ENCODE measurements at regions not wholly inside any gene's neighbourhood (a gene's known extent, or its start where the extent isn't known, plus 50 kb on each side); places are given as distances from the start of the nearest gene placed in this dataset.
A peak's percentile ranks its signal among the peaks of the same experiment; 100 is the strongest.
"Not testable (repeated sequence)": the region's sequence is repeated elsewhere in the genome, so short reads cannot be mapped to it uniquely, and the experiment has no call there.

DNA sequence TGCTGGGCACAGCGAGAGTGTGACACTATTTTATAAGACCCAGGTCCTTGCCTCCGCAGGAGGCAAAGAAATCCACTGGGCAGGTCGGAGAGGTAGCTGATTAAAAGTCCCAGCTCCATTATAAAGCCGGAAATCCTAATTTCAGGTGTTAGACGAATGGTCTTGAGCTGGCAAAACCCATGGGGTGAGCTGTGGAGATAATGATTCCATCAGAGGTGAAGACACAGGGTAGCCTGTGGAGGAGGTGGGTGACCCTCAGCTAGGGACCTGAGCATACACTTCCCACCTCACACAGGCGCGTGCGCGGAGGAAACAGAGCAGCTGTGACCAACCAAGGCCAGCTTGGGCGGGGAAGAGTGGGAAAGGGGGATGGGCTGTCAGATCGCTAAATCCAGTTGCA lies 201.7 kb upstream of the CXCR4 start:
- Mint-ChIP-seq H3K27me3 (ENCODE audit: insufficient read depth) (peaks cover 2% of the 10 kb centered on the region), H3K4me1 (ENCODE audit: low read depth) (peaks cover 51% of the 10 kb centered on the region), H3K4me3 (peak overlapping the region; percentile 45), H3K36me3 (ENCODE audit: low read depth) (peaks cover 4% of the 10 kb centered on the region), H3K9me3 (peaks cover 3% of the 10 kb centered on the region), H3K27ac (peak overlapping the region; percentile 77)
- intact Hi-C loops (cut with micrococcal nuclease): loop anchor here (1.0 to 10.0 kb wide), 3 partner anchors 8 to 575 kb away; partner anchors contain the start of gene UBXN4
- DNase-seq (ENCODE audit: low spot score): no peak

DNA sequence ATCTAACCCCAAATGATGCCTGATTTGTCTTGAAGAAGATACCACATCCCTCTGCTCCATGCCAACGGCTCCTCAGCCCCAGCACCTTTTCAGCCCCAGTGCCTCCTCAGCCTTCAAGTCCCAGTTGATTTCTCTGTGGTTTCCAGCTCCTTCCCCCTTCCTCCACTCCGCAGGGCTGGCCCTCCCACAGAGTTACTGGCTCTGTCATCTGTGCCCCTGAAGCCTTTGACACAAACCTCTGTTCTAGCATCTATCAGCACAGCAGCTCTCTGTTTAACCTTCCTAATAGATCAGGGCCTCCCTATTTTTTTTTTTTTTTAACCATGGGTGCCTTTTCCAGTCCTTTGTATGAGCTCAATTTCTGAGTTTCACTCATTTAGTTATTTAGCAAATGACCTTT lies 201.3 kb upstream of the CXCR4 start:
- no peak for DNase-seq (ENCODE audit: low spot score)
- Mint-ChIP-seq H3K27ac (peak overlapping the region; percentile 77), H3K4me1 (ENCODE audit: low read depth) (peaks cover 47% of the 10 kb centered on the region), H3K27me3 (ENCODE audit: insufficient read depth) (peaks cover 2% of the 10 kb centered on the region), H3K4me3 (peak overlapping the region; percentile 45), H3K9me3 (no peaks in the 10 kb centered on the region), H3K36me3 (ENCODE audit: low read depth) (peaks cover 4% of the 10 kb centered on the region)
- intact Hi-C loops (cut with micrococcal nuclease): no loop called here

DNA sequence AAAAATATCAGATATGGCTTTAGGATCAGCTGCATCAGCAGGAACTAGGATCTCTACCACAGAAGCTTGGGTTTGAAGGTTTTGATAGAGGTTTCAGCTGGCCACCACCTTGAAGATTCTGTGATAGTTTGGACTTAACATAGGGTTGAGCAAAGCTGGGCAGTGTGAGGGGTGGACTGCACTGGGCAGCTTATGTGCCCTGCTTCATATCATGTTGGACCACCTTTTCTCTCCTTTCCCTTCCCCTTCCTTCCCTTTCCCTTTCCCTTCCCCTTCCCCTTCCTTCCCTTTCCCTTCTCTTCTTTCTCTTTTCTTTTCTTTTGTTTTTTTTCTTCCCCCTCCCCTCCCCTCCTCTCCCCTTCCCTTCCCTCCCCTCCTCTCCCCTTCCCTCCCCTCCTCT lies 196.3 kb upstream of the CXCR4 start:
- intact Hi-C loops (cut with micrococcal nuclease): loop anchor here (5.0 kb wide), 1 partner anchor 402 kb away; no protein-coding TSS in a partner anchor

DNA sequence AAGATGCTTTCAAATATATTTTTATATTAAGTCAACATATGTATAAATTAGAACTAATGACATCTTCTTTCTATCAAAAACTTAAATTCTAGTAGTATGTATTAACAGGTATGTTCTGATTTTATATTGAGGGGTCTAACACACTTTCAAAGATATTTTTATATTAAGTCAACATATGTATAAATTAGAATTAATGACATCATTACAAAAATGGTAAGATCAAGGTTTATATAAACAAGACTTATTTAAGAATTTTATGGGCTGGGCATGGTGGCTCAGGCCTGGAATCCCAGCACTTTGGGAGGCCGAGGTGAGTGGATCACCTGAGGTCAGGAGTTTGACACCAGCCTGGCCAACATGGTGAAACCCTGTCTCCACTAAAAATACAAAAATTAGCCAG lies 194.6 kb upstream of the CXCR4 start:
- H3K4me1 Mint-ChIP-seq (ENCODE audit: low read depth): peaks cover 33% of the 10 kb centered on the region
- not testable (repeated sequence) for H3K4me3 Mint-ChIP-seq; H3K36me3 Mint-ChIP-seq (ENCODE audit: low read depth); H3K9me3 Mint-ChIP-seq; DNase-seq (ENCODE audit: low spot score); H3K27me3 Mint-ChIP-seq (ENCODE audit: insufficient read depth); H3K27ac Mint-ChIP-seq
- intact Hi-C loops (cut with micrococcal nuclease): loop anchor here (5.0 kb wide), 1 partner anchor 400 kb away; no protein-coding TSS in a partner anchor

More for the DNA sequence above, 196.3 kb upstream of the CXCR4 start:
- H3K27ac Mint-ChIP-seq: no peak overlapping the region
- H3K27me3 Mint-ChIP-seq (ENCODE audit: insufficient read depth): peaks cover 4% of the 10 kb centered on the region
- peaks cover 31% of the 10 kb centered on the region for H3K4me1 Mint-ChIP-seq (ENCODE audit: low read depth)
- no peak overlapping the region for H3K4me3 Mint-ChIP-seq
- no peak for DNase-seq (ENCODE audit: low spot score)
- H3K36me3 Mint-ChIP-seq (ENCODE audit: low read depth): no peaks in the 10 kb centered on the region
- H3K9me3 Mint-ChIP-seq: no peaks in the 10 kb centered on the region

DNA sequence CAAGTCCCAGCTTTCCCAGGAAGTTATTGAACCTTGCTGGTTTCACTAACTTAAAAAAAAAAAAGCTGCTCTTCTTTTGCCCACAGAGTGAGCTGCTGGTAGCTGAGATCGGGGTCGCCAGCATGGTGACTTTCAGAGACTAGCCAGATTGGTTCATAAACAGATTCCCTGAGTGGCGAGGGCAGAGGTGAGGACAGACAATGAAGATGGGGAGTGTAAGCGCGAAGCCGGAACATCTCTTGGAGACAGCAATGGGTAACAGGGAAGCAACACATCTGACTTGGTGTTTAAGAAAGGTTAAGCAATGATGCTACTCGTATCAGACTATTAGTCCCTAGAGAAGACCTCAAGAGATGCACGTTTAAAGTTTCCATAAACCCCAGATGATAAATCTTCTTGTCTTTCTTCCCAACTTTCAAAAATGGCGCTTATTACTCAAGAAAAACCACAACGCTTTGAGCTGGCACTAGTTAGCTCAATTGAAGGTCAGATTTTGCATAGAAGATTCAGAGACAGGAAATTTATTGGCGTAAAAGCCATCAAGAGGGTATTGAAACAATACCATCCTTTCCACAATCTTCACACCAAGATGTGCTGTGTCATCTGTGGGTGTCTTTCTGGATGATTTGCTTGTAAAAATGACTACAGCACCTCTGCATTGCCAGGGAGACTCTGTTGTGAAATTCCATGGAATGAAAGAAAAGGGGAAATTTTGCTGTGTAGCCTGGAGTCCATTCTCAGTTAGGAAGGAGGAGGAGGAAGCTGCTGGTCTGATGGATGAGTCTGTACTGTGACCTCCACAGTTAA lies 193.1 kb upstream of the CXCR4 start:
- peaks cover 4% of the 10 kb centered on the region for H3K36me3 Mint-ChIP-seq (ENCODE audit: low read depth)
- H3K27me3 Mint-ChIP-seq (ENCODE audit: insufficient read depth): peaks cover 4% of the 10 kb centered on the region
- peak overlapping the region; percentile 38 for H3K4me3 Mint-ChIP-seq
- H3K9me3 Mint-ChIP-seq: peaks cover 4% of the 10 kb centered on the region
- no peak for DNase-seq (ENCODE audit: low spot score)
- H3K4me1 Mint-ChIP-seq (ENCODE audit: low read depth): peaks cover 38% of the 10 kb centered on the region
- intact Hi-C loops (cut with micrococcal nuclease): loop anchor here (1.0 to 5.0 kb wide), 12 partner anchors 9 to 496 kb away; partner anchors contain the start of gene CXCR4
- H3K27ac Mint-ChIP-seq: peak overlapping the region; percentile 83

DNA sequence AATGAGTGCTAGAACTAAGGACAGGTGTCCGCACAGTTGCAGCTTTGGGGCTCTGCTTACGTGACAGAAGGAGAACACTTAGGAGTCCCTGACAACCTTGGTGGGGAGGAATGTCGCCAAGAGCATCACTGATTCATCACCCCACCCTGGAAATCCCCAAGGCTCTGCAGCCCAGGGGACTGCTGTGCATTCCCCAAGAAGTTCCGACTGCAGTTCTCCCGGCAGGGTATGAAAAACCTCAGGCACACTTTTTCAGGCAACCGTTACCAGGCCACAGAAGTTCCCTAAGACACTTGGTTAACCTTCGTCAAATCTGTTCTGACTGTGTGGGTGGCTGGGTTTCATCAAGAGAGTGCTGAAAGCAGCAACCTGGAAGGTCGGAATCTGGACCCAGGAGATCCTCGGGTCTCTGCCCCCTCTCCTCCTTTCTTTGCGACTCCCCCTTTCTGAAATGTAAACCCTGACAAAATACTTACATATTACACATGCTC lies 192.1 kb upstream of the CXCR4 start:
- peaks cover 4% of the 10 kb centered on the region for H3K36me3 Mint-ChIP-seq (ENCODE audit: low read depth)
- intact Hi-C loops (cut with micrococcal nuclease): loop anchor here (2.0 to 5.0 kb wide), 3 partner anchors 103 to 398 kb away; partner anchors contain the start of gene CXCR4
- H3K27ac Mint-ChIP-seq: peak overlapping the region; percentile 73
- no peak overlapping the region for H3K4me3 Mint-ChIP-seq
- DNase-seq (ENCODE audit: low spot score): peak; percentile 9
- peaks cover 4% of the 10 kb centered on the region for H3K9me3 Mint-ChIP-seq
- H3K4me1 Mint-ChIP-seq (ENCODE audit: low read depth): peaks cover 47% of the 10 kb centered on the region
- peaks cover 4% of the 10 kb centered on the region for H3K27me3 Mint-ChIP-seq (ENCODE audit: insufficient read depth)

DNA sequence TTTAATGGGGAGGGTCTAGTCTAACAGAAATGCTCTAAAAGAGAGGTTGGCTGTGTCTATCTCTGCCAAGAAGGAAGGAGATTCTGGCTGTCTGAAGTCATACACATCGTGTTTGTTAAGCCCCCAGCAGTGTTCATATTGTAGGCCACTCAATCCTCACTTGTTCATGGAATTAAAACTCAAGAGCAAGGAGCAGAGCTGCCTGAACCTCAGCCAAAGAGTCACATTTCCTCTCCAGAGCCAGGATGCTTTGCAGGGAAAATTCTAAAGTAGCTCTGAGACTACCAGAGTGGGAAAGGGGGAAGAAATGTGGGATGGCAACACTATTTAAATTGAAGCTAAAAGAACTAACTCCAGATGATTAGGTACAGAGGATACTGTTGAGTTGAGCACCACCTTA lies 190.7 kb upstream of the CXCR4 start:
- intact Hi-C loops (cut with micrococcal nuclease): loop anchor here (5.0 kb wide), 1 partner anchor 379 kb away; no protein-coding TSS in a partner anchor
- DNase-seq (ENCODE audit: low spot score): no peak
- Mint-ChIP-seq H3K9me3 (peaks cover 4% of the 10 kb centered on the region), H3K4me1 (ENCODE audit: low read depth) (peaks cover 45% of the 10 kb centered on the region), H3K27me3 (ENCODE audit: insufficient read depth) (peaks cover 4% of the 10 kb centered on the region), H3K4me3 (no peak overlapping the region), H3K36me3 (ENCODE audit: low read depth) (peaks cover 4% of the 10 kb centered on the region), H3K27ac (no peak overlapping the region)

DNA sequence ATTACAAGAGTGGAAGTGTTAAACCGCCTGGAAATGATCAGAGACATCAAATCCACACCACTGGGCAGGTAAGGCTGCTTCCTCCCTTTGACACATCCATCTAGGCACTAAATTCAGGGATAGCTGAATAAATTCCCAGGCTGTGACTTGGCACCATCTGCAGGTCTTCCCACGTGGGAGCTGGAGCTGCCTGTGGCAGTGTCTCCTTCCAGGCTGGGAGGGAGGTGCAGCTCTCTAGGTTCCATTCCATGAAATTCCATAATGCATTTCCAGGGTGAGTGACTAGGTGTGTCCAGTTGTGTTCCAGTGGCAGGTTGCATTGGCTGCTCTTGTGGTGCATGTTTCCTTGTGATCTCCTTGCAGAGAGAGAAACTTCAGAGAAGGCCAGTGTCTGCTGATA lies 188.9 kb upstream of the CXCR4 start:
- Mint-ChIP-seq H3K4me3 (no peak overlapping the region), H3K27ac (no peak overlapping the region), H3K36me3 (ENCODE audit: low read depth) (peaks cover 4% of the 10 kb centered on the region), H3K9me3 (peaks cover 4% of the 10 kb centered on the region), H3K27me3 (ENCODE audit: insufficient read depth) (peaks cover 4% of the 10 kb centered on the region), H3K4me1 (ENCODE audit: low read depth) (peaks cover 45% of the 10 kb centered on the region)
- no peak for DNase-seq (ENCODE audit: low spot score)
- intact Hi-C loops (cut with micrococcal nuclease): loop anchor here (5.0 kb wide), 1 partner anchor 380 kb away; no protein-coding TSS in a partner anchor

DNA sequence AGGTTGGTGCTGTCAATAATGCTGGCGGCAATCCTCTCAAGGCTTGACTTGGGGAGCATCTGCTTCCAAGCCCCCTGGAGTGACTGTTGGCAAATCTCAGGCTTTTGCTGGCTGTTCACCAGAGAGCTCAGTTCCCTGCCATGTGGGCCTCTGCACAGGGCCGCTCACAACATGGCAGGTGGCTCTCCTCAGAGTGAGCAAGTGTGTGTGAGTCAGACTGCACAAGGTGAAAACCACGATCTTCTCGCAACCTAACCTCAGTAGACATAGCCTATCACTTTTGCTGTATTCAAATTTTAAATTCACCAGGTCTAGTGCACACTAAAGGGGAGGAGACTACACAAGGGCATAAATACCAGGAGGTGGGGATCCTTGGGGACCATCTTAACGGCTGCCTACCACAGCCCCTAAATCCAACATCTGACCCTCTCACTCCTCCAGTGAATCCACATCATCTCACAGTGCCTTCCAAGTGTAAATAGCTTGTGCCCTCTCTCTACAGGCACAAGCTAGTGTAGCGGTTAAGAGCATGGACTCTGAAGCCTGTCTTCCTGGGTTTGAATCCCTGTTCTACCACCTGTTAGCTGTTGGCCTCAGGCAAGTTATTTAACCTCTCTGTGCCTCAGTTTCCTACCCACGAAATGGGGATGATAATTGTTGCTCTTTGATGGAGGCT lies 187.7 kb upstream of the CXCR4 start:
- Mint-ChIP-seq H3K27me3 (ENCODE audit: insufficient read depth) (peaks cover 2% of the 10 kb centered on the region), H3K27ac (peak overlapping the region; percentile 70), H3K9me3 (peaks cover 4% of the 10 kb centered on the region), H3K4me1 (ENCODE audit: low read depth) (peaks cover 34% of the 10 kb centered on the region), H3K36me3 (ENCODE audit: low read depth) (peaks cover 4% of the 10 kb centered on the region), H3K4me3 (no peak overlapping the region)
- intact Hi-C loops (cut with micrococcal nuclease): loop anchor here (1.0 to 5.0 kb wide), 4 partner anchors 21 to 382 kb away; no protein-coding TSS in a partner anchor
- DNase-seq (ENCODE audit: low spot score): peak; percentile 47

DNA sequence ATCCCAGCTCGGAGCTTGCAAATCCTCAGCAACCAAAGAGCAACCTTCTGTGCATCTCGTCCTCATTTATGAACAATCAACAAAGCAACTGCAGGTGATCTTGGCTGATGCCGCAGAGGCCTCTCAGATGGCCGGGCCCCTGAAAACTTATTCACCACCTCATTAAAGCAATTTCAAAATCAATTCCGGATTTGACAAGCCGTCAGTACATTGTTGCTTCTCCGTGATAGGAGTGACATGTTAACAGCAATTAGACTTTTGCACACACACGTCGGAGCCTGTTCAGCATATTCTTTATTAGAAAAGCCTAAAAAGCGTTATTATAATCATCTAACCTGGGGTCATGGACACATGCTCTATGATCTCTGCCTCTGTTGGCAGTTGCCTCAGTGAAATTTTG lies 183.1 kb upstream of the CXCR4 start:
- H3K36me3 Mint-ChIP-seq (ENCODE audit: low read depth): no peaks in the 10 kb centered on the region
- H3K27me3 Mint-ChIP-seq (ENCODE audit: insufficient read depth): no peaks in the 10 kb centered on the region
- peaks cover 20% of the 10 kb centered on the region for H3K4me1 Mint-ChIP-seq (ENCODE audit: low read depth)
- no peak for DNase-seq (ENCODE audit: low spot score)
- no peak overlapping the region for H3K4me3 Mint-ChIP-seq
- no peaks in the 10 kb centered on the region for H3K9me3 Mint-ChIP-seq
- H3K27ac Mint-ChIP-seq: no peak overlapping the region
- intact Hi-C loops (cut with micrococcal nuclease): no loop called here

DNA sequence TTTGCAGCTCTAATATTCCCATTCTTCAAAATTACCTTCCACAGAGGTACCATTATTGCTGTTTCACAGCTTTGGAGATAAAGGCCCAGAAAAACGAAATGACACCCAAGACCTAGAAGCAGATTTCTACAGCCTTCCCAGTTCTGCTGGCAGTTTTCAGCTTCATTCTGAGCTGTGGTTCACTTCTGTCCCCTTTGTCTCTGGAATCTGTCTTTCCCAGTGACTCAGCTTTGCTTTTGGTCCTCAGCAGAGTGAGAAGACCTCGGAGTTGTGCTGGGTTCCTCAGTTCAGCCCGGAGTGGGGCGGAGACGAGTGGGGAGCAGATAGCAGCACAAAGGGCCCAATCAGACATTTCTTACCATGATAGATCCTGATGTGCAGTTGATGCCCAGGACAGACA lies 180.7 kb upstream of the CXCR4 start:
- Mint-ChIP-seq H3K27me3 (ENCODE audit: insufficient read depth) (no peaks in the 10 kb centered on the region), H3K27ac (no peak overlapping the region), H3K4me3 (no peak overlapping the region), H3K4me1 (ENCODE audit: low read depth) (peaks cover 7% of the 10 kb centered on the region), H3K36me3 (ENCODE audit: low read depth) (no peaks in the 10 kb centered on the region), H3K9me3 (no peaks in the 10 kb centered on the region)
- intact Hi-C loops (cut with micrococcal nuclease): no loop called here
- DNase-seq (ENCODE audit: low spot score): no peak

DNA sequence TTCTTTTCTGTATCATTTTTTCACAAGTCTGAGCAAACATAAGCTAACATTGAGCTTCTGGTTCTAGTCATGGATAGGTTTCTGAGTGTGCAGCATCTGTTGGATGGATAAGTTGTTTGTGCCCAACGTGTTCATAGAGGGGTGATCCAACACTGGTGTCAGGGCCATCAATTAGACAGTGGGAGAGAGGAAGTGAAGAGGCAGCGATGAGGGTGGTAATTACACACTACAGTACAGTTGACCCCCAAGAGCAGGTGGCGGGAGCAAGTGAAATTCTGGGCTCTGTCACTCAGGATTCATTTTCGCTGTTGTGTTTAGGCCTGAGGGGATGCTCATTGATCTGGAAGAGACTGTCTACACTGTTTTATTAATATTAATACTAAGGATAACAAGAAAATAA lies 180.0 kb upstream of the CXCR4 start:
- no peaks in the 10 kb centered on the region for H3K27me3 Mint-ChIP-seq (ENCODE audit: insufficient read depth)
- DNase-seq (ENCODE audit: low spot score): no peak
- H3K9me3 Mint-ChIP-seq: no peaks in the 10 kb centered on the region
- H3K27ac Mint-ChIP-seq: no peak overlapping the region
- H3K4me3 Mint-ChIP-seq: no peak overlapping the region
- peaks cover 7% of the 10 kb centered on the region for H3K4me1 Mint-ChIP-seq (ENCODE audit: low read depth)
- H3K36me3 Mint-ChIP-seq (ENCODE audit: low read depth): no peaks in the 10 kb centered on the region
- intact Hi-C loops (cut with micrococcal nuclease): no loop called here

DNA sequence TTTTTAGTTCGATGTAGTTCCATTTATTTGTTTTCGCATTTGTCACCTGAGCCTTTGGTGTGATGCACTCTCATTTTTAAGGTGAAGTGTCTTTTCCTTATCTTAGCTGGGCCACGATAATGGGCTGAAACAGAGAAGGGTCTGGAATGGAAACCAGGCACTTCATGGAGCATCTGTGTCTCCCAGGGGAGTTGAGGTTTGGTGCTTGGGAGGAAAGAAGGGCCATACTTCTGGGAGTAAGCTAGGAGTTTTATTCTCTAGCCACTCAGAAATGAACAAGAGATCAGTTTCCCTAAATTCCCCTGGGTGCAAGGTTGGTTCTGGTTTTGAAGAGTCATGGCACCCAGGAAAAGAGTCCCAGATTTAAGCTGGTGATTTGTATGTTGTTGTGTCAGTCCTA lies 179.4 kb upstream of the CXCR4 start:
- H3K27ac Mint-ChIP-seq: no peak overlapping the region
- peaks cover 12% of the 10 kb centered on the region for H3K4me1 Mint-ChIP-seq (ENCODE audit: low read depth)
- H3K9me3 Mint-ChIP-seq: no peaks in the 10 kb centered on the region
- DNase-seq (ENCODE audit: low spot score): no peak
- H3K27me3 Mint-ChIP-seq (ENCODE audit: insufficient read depth): no peaks in the 10 kb centered on the region
- no peak overlapping the region for H3K4me3 Mint-ChIP-seq
- intact Hi-C loops (cut with micrococcal nuclease): no loop called here
- no peaks in the 10 kb centered on the region for H3K36me3 Mint-ChIP-seq (ENCODE audit: low read depth)

Data from activated T-helper 1 cell treated with anti-CD3 and anti-CD28 coated beads, Interleukin-12 subunit alpha, Interleukin-12 subunit beta, Interleukin-2, Interleukin-4 antibody, amounts not matched to agents 30 ng/mL and 10 ng/mL and 1 ng/mL, durations not matched to agents 14 hours and 24 hours and 36 hours (primary cell).